ENCODE measurements at regions not wholly inside any gene's neighbourhood (a gene's known extent, or its start where the extent isn't known, plus 50 kb on each side); places are given as distances from the start of the nearest gene placed in this dataset.

DNA sequence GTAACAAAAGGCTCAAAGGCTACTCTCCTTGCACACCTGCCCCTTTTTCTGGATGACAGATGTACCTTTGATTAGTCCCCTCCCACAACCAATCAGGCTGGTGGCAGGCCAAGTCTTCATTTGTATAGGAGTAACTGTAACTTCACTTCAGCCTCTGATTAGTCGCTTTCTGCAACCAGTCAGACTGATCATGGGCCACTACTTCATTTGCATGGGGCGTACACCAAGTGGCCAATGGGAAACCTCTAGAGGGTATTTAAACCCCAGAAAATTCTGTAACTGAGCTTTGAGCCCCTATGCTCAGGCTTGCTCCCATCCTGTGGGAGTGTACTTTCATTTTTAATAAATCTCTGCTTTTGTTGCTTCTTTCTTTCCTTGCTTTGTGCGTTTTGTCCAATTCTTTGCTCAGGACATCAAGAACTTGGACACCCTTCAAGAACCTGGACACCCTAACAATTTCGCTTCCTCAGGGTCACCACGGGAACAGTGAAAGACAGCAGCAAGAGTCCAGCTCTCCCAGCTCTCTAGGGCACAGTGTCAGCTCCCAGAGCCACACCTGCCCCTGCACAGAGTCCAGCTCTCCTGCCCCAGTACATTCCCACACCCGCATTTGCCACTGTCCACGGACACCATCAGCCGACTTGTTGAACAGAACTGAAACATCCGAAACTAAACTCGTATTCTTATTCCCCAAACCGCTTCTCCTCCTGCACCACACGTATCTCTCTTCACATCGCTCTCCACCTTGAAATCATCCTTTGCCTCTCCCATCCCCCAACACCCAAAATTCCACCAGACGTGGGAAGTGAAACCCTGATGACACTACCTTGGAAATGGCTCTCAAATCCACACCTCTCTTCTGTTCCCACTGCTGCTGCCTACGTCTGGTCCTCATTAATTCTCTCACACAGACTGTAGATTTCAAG is 53.4 kb downstream of the ABCC12 start (continued):
- TF ChIP-seq CSRNP3 (CRISPR knock-in tag; IDR thresholded peaks at IDR 0.05): no peak

- no peak for TF ChIP-seq CSDC2 (CRISPR knock-in tag; IDR thresholded peaks at IDR 0.05)
- TF ChIP-seq, protein P1, sequence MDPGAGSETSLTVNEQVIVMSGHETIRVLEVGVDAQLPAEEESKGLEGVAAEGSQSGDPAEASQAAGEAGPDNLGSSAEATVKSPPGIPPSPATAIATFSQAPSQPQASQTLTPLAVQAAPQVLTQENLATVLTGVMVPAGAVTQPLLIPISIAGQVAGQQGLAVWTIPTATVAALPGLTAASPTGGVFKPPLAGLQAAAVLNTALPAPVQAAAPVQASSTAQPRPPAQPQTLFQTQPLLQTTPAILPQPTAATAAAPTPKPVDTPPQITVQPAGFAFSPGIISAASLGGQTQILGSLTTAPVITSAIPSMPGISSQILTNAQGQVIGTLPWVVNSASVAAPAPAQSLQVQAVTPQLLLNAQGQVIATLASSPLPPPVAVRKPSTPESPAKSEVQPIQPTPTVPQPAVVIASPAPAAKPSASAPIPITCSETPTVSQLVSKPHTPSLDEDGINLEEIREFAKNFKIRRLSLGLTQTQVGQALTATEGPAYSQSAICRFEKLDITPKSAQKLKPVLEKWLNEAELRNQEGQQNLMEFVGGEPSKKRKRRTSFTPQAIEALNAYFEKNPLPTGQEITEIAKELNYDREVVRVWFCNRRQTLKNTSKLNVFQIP (CRISPR knock-in tag; IDR thresholded peaks at IDR 0.05; ENCODE audit: borderline replicate concordance, low read depth): no peak
- no peak for TF ChIP-seq BACH2 (CRISPR knock-in tag; IDR thresholded peaks at IDR 0.05; ENCODE audit: borderline replicate concordance)
- TF ChIP-seq ZFP30 (CRISPR knock-in tag; IDR thresholded peaks at IDR 0.05): no peak
- no peak for TF ChIP-seq ZC3H10 (CRISPR knock-in tag; IDR thresholded peaks at IDR 0.05)
- no peak for TF ChIP-seq CREB5 (CRISPR knock-in tag; IDR thresholded peaks at IDR 0.05; ENCODE audit: low read depth)
- TF ChIP-seq CSRNP3 (CRISPR knock-in tag; IDR thresholded peaks at IDR 0.05): no peak
- TF ChIP-seq ISL1 (CRISPR knock-in tag; IDR thresholded peaks at IDR 0.05): no peak
- no peak for TF ChIP-seq RARB (CRISPR knock-in tag; IDR thresholded peaks at IDR 0.05)
- no peak for TF ChIP-seq TSHZ2 (CRISPR knock-in tag; IDR thresholded peaks at IDR 0.05)
- TF ChIP-seq TCF4 (CRISPR knock-in tag; IDR thresholded peaks at IDR 0.05; ENCODE audit: borderline replicate concordance): no peak
- no peak for TF ChIP-seq TOX (CRISPR knock-in tag; IDR thresholded peaks at IDR 0.05; ENCODE audit: borderline replicate concordance)
- no peak for TF ChIP-seq GLIS3 (CRISPR knock-in tag; IDR thresholded peaks at IDR 0.05)
Observed at GRCh38 chr16:48101069-48101674, 54.6 kb downstream of the ABCC12 start.

DNA sequence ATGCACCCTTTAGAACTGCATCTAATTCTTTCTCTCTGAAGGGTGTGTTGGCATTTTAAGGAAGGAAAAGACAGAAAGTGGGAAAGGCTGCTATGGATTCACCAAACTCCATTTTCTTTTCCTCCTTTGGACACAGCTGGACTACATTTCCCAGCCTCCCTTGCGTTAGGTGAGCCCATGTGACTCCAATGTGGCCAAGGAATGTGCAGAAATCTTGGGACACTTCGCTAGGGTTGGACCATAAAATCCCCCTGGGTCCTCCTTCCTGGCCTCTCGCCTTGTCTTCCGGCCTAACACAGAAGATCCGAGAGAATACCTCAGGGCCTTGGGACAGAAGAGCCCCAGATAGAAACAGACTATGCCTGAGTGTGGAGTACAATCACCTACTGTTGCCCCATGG is 56.3 kb downstream of the ABCC12 start:
- peak; percentile 49; the same call in 2 of the 3 replicates for ATAC-seq
- TF ChIP-seq ZNF70 (CRISPR knock-in tag; IDR thresholded peaks at IDR 0.05): no peak
- TF ChIP-seq BACH2 (CRISPR knock-in tag; IDR thresholded peaks at IDR 0.05; ENCODE audit: borderline replicate concordance): no peak
- TF ChIP-seq CSRNP3 (CRISPR knock-in tag; IDR thresholded peaks at IDR 0.05): no peak
- no peak for TF ChIP-seq ZNF565 (CRISPR knock-in tag; conservative IDR thresholded peaks at IDR 0.05; ENCODE audit: low read depth)
- no peak for TF ChIP-seq ARNTL (CRISPR knock-in tag; IDR thresholded peaks at IDR 0.05; ENCODE audit: borderline replicate concordance, low read depth)
- TF ChIP-seq TCF4 (CRISPR knock-in tag; IDR thresholded peaks at IDR 0.05; ENCODE audit: borderline replicate concordance): no peak
- TF ChIP-seq SNAI2 (CRISPR knock-in tag; IDR thresholded peaks at IDR 0.05): no peak
- no peak for TF ChIP-seq OSR1 (CRISPR knock-in tag; IDR thresholded peaks at IDR 0.05)
- no peak for TF ChIP-seq CSDC2 (CRISPR knock-in tag; IDR thresholded peaks at IDR 0.05)
- no peak for TF ChIP-seq CREB5 (CRISPR knock-in tag; IDR thresholded peaks at IDR 0.05; ENCODE audit: low read depth)
- no peak for TF ChIP-seq ZC3H10 (CRISPR knock-in tag; IDR thresholded peaks at IDR 0.05)
- no peak for TF ChIP-seq ZFP3 (CRISPR knock-in tag; IDR thresholded peaks at IDR 0.05)
- no peak for TF ChIP-seq ESRRG (CRISPR knock-in tag; IDR thresholded peaks at IDR 0.05)
- TF ChIP-seq, protein P1 (CRISPR knock-in tag; IDR thresholded peaks at IDR 0.05; ENCODE audit: borderline replicate concordance, low read depth): no peak
- TF ChIP-seq ZFP30 (CRISPR knock-in tag; IDR thresholded peaks at IDR 0.05): no peak

More at GRCh38 chr16:48101069-48101674, 54.6 kb downstream of the ABCC12 start:
- ATAC-seq: no peak

All from SK-N-SH treated with all-trans-retinoic acid at 6 μM for 48 hours (cell line).